ENCODE measurements at regions not wholly inside any gene's neighbourhood (a gene's known extent, or its start where the extent isn't known, plus 50 kb on each side); places are given as distances from the start of the nearest gene placed in this dataset.

DNA sequence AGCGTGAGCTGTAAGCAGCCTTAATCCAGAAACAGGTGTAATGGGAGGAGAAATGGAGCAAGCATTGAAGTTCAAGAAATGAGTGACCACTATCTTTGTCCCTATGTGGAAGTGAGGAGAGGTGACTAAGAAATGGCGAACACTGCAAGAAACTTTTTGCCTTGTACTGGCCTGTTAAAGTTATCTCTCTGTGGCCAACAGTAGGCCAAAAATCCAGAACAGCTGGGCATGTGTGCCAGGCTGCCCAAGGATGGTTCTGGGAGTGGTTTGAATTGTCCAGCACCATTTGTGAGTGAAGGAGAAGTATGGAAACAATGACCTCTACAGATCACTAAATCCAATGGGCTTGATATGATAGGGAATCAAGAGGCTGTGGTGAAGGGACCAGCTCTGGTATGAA is 83.3 kb upstream of the FRMD6 start:
- no peak for TF ChIP-seq FOXK2 (IDR thresholded peaks at IDR 0.05)
- TF ChIP-seq FOXA1 (IDR thresholded peaks at IDR 0.05): no peak
- TF ChIP-seq BHLHE40 (IDR thresholded peaks at IDR 0.05; ENCODE audit: borderline replicate concordance): no peak
- TF ChIP-seq, protein P1, sequence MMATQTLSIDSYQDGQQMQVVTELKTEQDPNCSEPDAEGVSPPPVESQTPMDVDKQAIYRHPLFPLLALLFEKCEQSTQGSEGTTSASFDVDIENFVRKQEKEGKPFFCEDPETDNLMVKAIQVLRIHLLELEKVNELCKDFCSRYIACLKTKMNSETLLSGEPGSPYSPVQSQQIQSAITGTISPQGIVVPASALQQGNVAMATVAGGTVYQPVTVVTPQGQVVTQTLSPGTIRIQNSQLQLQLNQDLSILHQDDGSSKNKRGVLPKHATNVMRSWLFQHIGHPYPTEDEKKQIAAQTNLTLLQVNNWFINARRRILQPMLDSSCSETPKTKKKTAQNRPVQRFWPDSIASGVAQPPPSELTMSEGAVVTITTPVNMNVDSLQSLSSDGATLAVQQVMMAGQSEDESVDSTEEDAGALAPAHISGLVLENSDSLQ (IDR thresholded peaks at IDR 0.05): no peak
- TF ChIP-seq SP1 (IDR thresholded peaks at IDR 0.05): no peak

Measured in HEK293T (cell line).